HG03175 (cell line): ENCODE measurements at regions not wholly inside any gene's neighbourhood (a gene's known extent, or its start where the extent isn't known, plus 50 kb on each side); places are given as distances from the start of the nearest gene placed in this dataset.

Experiments used
- ATAC-seq: cut with Tn5 transposase; IDR thresholded peaks from one replicate; pipeline ENCODE4 v1.9.1; 2021; ENCODE audit warnings: mild to moderate bottlenecking, moderate library complexity; ENCODE audit not compliant: unreplicated experiment

- ATAC-seq = no peak
These were observed 153.4 kb upstream of the CTNNA2 start for GRCh38 chr2:79359419-79359818.

DNA sequence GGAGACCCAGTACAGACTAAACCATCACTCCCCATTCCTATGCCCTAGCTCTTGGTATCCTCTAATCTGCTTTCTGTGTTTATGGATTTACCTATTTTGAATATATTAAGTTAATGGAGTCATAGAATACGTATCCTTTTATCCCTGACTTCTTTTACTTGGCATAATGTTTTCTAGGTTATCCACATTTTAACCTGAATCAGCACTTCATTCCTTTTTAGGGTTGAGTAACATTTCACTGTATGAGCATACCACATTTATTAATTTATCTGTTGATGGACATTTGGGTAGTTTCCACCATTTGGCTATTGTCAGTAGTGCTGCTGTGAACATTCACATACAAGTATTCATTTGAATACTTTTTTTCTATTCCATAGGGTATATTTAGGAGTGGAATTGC lies 157.3 kb upstream of the CTNNA2 start:
- no peak for ATAC-seq

DNA sequence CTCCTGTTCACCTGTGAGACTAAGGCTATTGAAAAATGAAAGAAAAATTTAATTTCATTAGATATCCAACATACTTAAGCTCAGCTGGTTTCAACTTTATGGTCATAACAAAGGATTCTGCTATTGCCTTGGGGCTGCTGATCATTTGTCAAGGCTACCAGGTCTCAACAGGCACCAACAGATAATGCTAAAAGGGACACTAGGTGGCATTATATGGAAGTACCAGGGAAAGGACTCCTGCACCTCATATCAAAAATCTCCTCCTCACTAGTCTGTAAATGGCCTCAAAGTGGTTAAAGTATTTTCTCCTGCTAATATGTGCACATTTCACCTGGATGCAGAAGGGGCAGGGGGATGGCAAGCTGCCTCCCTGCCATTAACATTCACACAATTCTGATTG lies 167.9 kb upstream of the REG3A start:
- no peak for ATAC-seq

- no peak for ATAC-seq
These were observed 161.3 kb upstream of the REG3A start for GRCh38 chr2:79320871-79321270.

DNA sequence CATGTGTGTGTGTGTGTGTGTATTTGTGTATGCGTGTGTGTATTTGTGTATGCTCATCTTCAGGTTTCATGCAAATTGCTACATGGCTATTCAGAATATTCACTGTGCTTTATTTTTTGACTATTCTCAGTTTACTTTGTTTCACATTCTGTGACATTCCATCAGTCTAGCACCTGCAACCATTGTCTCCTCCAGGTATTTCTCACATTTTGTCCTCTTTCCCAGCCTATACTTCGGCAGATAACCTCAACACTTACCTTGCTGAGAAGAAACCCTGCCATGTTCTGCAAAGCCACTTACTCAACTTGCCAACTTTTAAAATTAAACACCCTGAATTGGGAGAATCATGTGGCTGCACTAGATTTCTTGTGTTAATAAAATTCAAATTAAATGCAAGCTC lies 135.4 kb upstream of the REG3A start:
- ATAC-seq = no peak

DNA sequence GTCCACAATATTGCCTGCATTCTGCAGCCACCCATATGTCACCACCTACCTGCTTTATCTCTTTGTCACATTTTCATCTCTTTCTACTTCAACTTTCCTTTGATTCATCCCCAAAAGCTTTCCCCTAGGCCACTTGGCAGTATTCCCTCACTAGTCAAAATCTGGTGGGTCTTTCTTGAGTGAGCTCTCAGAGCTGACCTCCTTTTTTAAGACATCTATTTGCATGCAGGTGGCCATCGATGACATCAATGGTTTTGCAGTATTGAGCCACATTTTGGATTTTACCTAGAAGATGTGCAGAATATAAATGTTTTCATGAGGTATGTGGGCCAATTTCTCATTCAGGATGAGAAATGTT lies 133.4 kb upstream of the REG3A start:
- no peak for ATAC-seq

DNA sequence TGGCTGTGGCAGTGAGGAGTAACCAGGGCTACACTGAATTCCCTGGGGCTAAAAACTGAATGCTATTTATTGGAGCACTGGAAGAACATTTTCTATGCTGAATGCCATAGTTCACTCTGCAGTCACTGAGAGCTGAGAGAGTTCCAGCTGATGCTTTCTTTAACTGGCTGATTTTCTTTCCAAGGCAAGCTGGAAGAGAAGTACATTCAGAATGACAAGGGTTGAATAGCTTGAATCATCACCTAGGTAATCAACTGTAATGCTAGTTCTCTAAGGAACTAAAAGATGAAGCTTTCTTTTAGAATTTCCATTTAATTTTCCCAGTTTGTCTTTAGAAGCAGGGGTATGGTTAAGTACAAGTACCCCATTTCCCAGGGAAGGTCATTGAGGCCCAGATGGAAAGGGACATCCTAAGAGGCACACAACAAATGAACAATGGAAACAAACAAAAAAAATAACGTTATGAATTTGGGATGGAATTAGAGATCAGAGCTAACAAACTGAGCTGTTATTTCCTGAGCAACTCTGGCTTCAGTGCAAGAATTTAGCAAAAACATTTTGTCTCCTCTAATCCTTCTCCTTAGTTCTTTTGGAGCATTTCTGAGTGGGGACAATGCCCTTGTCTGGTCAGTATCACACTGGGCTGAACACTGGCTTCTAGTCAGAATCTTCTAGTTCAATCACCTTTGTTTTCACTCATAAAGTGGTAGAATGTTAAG lies 132.8 kb upstream of the REG3A start:
- no peak for ATAC-seq

GRCh38 chr2:79275863-79276262 lies 116.3 kb upstream of the REG3A start:
- ATAC-seq = no peak

GRCh38 chr2:79275197-79275596 lies 115.6 kb upstream of the REG3A start:
- no peak for ATAC-seq

DNA sequence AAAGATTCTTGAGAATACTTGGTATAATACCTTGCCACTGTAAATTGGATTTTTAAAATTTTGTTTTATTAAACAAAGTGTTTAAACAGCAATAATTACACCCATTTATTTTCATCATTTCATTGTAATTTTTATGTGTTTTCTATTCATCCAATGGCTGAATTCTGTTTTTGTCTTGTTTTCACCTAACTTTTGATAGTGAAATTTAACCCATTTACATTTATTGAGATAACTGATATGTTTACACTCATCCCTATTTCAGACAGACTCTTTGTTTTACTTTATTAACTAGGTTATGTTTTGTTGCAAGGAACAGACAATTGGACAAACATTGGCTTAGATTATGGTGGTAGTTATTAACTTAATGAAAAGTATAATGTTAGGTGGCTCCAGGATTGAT lies 113.1 kb upstream of the REG3A start:
- no peak for ATAC-seq

GRCh38 chr2:79271456-79271855 lies 111.9 kb upstream of the REG3A start:
- ATAC-seq = no peak

GRCh38 chr2:79260848-79261247 lies 101.3 kb upstream of the REG3A start:
- ATAC-seq = no peak

GRCh38 chr2:79259959-79260358 lies 100.4 kb upstream of the REG3A start:
- ATAC-seq = no peak

- ATAC-seq = no peak
These were observed 99.7 kb upstream of the REG3A start for GRCh38 chr2:79259296-79259695.

DNA sequence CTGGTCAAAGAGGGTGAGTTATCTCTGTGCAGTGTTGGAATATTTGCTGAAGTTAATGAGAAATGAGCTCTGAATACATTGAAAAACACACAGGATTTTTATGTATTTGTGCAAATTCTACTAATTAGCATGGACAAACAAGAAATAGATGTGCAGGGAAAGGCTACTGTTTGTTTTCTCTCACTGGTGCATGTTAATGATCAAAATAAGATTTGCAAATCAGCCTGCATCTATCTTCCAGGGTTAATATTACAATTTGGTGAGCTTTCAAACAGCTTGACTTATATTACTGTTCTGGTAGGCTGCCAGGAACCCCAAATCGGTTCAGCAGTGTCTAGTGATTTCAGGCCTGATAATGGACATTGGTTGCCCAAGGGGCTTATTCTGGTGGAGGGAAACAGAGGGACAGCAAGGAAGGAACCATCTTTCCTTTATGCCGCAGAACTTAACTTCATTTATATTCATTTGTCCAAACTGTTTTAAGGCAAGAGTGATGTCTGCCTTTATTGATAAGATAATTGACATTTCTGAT lies 93.8 kb upstream of the REG3A start:
- no peak for ATAC-seq

DNA sequence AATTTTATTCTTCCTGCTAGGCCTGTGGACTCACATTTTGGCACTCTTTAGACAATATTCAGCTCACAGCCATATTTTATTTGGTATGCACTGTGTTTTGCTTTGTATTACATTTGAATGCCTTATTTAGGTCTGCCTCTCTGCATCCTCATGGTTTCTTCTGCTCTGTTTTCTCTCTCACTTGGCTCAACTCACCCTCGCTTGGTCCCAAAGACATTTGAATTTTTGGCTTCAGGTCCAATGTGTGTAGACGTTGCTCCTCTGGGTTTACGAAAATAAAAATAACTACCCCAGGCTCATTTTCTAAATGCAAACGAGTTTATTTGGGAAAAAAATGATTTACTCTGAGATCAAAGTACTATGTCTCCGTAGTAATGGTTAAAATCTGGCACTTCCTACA lies 91.1 kb upstream of the REG3A start:
- no peak for ATAC-seq

- ATAC-seq = no peak
These were observed 89.2 kb upstream of the REG3A start for GRCh38 chr2:79248776-79249175.

GRCh38 chr2:79235135-79235534 lies 75.6 kb upstream of the REG3A start:
- ATAC-seq = no peak

GRCh38 chr2:79223539-79223938 lies 64.0 kb upstream of the REG3A start:
- ATAC-seq = no peak

DNA sequence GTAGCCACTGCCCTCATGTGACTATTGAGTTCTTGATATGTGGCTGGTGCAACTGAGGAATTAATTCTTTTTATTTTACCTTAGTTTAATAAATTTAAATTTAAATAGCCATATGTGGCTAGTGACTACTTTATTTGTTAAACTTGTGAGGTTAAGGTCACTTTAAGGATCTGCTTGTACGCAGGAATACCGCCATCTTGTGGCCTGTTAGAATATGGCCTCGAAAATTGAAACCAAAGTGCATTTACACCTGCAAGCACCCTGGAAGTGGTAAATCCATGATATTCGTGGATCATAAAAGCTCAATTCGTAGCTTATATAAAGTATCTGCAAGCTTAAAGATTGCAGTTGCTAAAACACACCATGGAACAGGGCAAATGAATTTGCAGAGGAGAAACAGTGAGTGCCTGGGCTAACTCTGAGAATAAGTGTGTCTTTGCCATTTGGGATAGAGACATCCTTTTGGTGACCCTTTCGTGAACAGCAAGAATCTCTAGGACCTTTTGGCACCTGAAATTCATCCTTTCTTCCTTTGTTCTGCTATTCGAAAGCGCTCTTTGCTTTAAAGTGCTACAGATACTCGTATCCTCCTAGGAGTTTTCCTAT lies 59.9 kb upstream of the REG3A start:
- peak; percentile 68 for ATAC-seq

DNA sequence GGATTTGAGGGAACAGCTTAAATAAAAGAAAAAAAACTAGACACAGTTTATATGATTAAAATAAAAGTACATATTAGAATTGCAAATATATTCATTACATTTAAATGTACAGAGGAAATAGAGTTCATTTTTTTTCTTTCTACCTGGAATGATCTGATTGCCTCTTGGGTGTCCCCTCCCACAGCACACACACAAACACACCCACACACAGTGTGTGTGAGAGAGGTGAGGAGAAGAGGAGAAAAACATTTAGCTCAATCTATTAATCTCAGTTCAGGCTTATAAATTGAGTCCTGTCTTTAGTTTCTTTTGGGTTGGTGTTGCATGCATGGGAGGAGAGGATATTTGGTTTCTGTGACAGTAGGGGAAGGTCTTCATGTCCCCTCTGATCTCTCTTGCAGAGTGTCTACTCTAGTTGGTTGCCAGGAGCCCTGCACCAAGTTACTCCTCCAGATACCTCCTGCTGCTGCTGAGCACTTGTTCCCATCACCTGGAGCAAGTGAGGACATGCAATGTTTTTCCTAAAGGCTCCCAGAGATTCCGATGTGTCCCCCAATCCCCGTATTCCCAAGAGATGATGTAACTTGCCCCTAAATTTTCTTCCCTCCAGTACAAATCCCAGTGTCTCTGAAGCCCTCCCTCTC lies 50.8 kb upstream of the REG3A start:
- ATAC-seq = no peak
